B cell (primary cell): ENCODE measurements at regions not wholly inside any gene's neighbourhood (a gene's known extent, or its start where the extent isn't known, plus 50 kb on each side); places are given as distances from the start of the nearest gene placed in this dataset.

Experiments used
- ATAC-seq: fragments of 200-7000 bp; cut with Tn5 transposase; one replicate; pipeline ENCODE4 v1.10.0; 2021; ENCODE audit warnings: low read depth, mild to moderate bottlenecking, moderate number of reproducible peaks, moderate library complexity
- CTCF ChIA-PET: fragments of 350-600 bp; sonication (Branson Sonifier 250); formaldehyde crosslinking; loops from one replicate; lab custom pipeline; 2021; ENCODE audit warnings: antibody characterized with exemption, inconsistent platforms; lab: Charles Lee
- POLR2A ChIA-PET: fragments of 350-600 bp; sonication (Branson Sonifier 250); formaldehyde crosslinking; loops from one replicate; lab custom pipeline; 2021; ENCODE audit warnings: antibody characterized with exemption; lab: Charles Lee
- DNase-seq: peaks from one replicate; pipeline ENCODE4 v3.0.0; 2013
- H2AFZ ChIP-seq: 2 replicates; pipeline ENCODE4 v1.6.1; 2012; ENCODE audit warnings: mild to moderate bottlenecking, low read depth, low read length; ENCODE audit not compliant: insufficient read depth, poor library complexity, severe bottlenecking
- H3K27ac ChIP-seq, 2 donors: 1 replicate in 1 of 2; 2 replicates in 1 of 2; pipeline ENCODE4 v1.5.1; 2012 to 2013; ENCODE audit warnings: low read length in 2 of 2, mild to moderate bottlenecking in 2 of 2, moderate library complexity in 1 of 2
- H3K27me3 ChIP-seq, 4 experiments: fragments of 200-600 bp in 1 of 4; sonication (generic) in 1 of 4; replicated peaks in 1 of 4; 1 replicate in 2 of 4; 2 replicates in 2 of 4; pipeline versions ENCODE4 v1.6.1 to v1.7.0; 2013 to 2016; ENCODE audit warnings: low read length in 3 of 4, mild to moderate bottlenecking in 2 of 4, mixed read lengths in 1 of 4, moderate library complexity in 1 of 4; ENCODE audit not compliant: insufficient read depth in 4 of 4, control insufficient read depth in 3 of 4; ENCODE audit errors: control extremely low read depth in 1 of 4
- H3K36me3 ChIP-seq, 2 experiments: replicated peaks in 1 of 2; 1 replicate in 1 of 2; 2 replicates in 1 of 2; pipeline versions ENCODE4 v1.6.1 to v1.7.1; 2013; ENCODE audit warnings: low read length in 1 of 2; ENCODE audit not compliant: insufficient read depth in 2 of 2, control insufficient read depth in 1 of 2; ENCODE audit errors: control extremely low read depth in 1 of 2, extremely low read depth in 1 of 2
- H3K4me1 ChIP-seq, 2 donors: fragments of 200-600 bp in 1 of 2; sonication (generic) in 1 of 2; 1 replicate in 1 of 2; 2 replicates in 1 of 2; pipeline versions ENCODE4 v1.5.1 to v1.6.1; 2013 to 2017; ENCODE audit warnings: low read length in 2 of 2; ENCODE audit not compliant: control insufficient read depth in 2 of 2, insufficient read depth in 2 of 2
- H3K4me2 ChIP-seq: replicated peaks from 2 replicates; pipeline ENCODE3; 2012; ENCODE audit warnings: mild to moderate bottlenecking, low read depth, low read length; ENCODE audit not compliant: poor library complexity, severe bottlenecking
- H3K4me3 ChIP-seq, 5 experiments: fragments of 200-600 bp in 1 of 5; sonication (generic) in 1 of 5; 1 replicate in 3 of 5; 2 replicates in 2 of 5; pipeline versions ENCODE4 v1.5.1 to v1.7.0; 2011 to 2016; ENCODE audit warnings: low read length in 4 of 5, mild to moderate bottlenecking in 4 of 5, low read depth in 2 of 5, control low read depth in 1 of 5, moderate library complexity in 1 of 5; ENCODE audit not compliant: insufficient read depth in 1 of 5; ENCODE audit errors: control extremely low read depth in 1 of 5, extremely low read depth in 1 of 5
- H3K79me2 ChIP-seq: fragments of 200-600 bp; sonication (generic); one replicate; pipeline ENCODE4 v1.6.0; 2016; ENCODE audit warnings: low read length; ENCODE audit not compliant: control insufficient read depth, insufficient read depth
- H3K9ac ChIP-seq: fragments of 200-600 bp; sonication (generic); 2 replicates; pipeline ENCODE4 v1.6.1; 2017; ENCODE audit warnings: mild to moderate bottlenecking, low read length, moderate library complexity
- H3K9me3 ChIP-seq, 3 donors: one replicate each; pipeline versions ENCODE4 v1.6.1 to v1.7.1; 2013; ENCODE audit warnings: low read length in 2 of 3; ENCODE audit not compliant: control insufficient read depth in 2 of 3, insufficient read depth in 1 of 3; ENCODE audit errors: control extremely low read depth in 1 of 3
- H4K20me1 ChIP-seq: 2 replicates; pipeline ENCODE4 v1.6.0; 2012; ENCODE audit warnings: mild to moderate bottlenecking, low read length; ENCODE audit not compliant: insufficient read depth, control insufficient read depth, poor library complexity, severe bottlenecking
- H3K27ac Mint-ChIP-seq: one replicate; pipeline ENCODE4 v1.8.0; 2021; ENCODE audit warnings: mixed read lengths
- H3K27me3 Mint-ChIP-seq: one replicate; pipeline ENCODE4 v1.8.0; 2021; ENCODE audit warnings: mixed read lengths
- H3K4me1 Mint-ChIP-seq: one replicate; pipeline ENCODE4 v1.8.0; 2021; ENCODE audit warnings: mixed read lengths
- H3K4me3 Mint-ChIP-seq: one replicate; pipeline ENCODE4 v1.8.0; 2021; ENCODE audit warnings: mixed read lengths
- H3K9me3 Mint-ChIP-seq: one replicate; pipeline ENCODE4 v1.8.0; 2022; ENCODE audit warnings: mixed read lengths; ENCODE audit not compliant: insufficient read depth
- EZH2 ChIP-seq: IDR thresholded peaks from 2 replicates; pipeline ENCODE4 v1.6.1; 2012; ENCODE audit warnings: borderline replicate concordance, low read depth, mild to moderate bottlenecking, moderate library complexity, low read length; ENCODE audit not compliant: insufficient read depth, poor library complexity, severe bottlenecking
- WGBS: methylation state at CpG from one replicate; pipeline ENCODE4 v1.1.5; 2013; ENCODE audit warnings: missing lambda C conversion rate; ENCODE audit not compliant: insufficient coverage; 5-methylcytosine and 5-hydroxymethylcytosine counted together
- intact Hi-C: fragments of 100-400 bp; cut with micrococcal nuclease; formaldehyde crosslinking; loops from one replicate; pipeline ENCODE4 v1.10.0; 2022
- TF ChIP-seq, protein P1 (sequence below): fragments of 200-600 bp; IDR thresholded peaks from one replicate; pipeline ENCODE4 v1.8.0; 2022; ENCODE audit warnings: antibody characterized with exemption, mild to moderate bottlenecking

DNA sequence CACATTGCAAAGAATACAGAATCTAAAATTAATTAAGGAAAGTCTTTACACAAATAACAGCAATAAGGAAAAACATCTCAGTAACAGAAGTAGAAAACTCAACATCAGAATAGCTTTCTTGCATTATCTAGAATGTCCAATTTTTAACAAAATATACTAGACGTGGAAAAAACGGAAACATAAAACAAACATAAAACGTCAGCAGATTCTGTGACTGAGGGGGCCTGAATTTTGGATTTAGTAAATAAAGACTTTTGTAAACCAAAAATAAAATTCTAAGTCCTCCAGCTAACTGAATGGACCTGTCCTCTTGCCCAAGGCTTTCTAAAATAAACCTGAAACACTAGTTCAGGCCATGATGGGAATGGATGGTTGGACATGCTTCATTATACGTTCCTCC, 773.5 kb upstream of the LRRTM1 start:
- intact Hi-C loops = no loop called here
- Mint-ChIP-seq H3K27me3 (no peaks in the 10 kb centered on the region), H3K27ac (no peak overlapping the region), H3K4me1 (no peaks in the 10 kb centered on the region), H3K4me3 (no peak overlapping the region), H3K9me3 (peaks cover 7% of the 10 kb centered on the region)
- Histone ChIP-seq H3K9me3 (peaks cover 0 to 4% (median 1%) of the 10 kb centered on the region in 3 donors), H3K27me3 (no peaks in the 10 kb centered on the region), H4K20me1 (no peaks in the 10 kb centered on the region), H3K79me2 (no peaks in the 10 kb centered on the region), H2AFZ (no peak overlapping the region), H3K36me3 (no peaks in the 10 kb centered on the region), H3K4me1 (no peaks in the 10 kb centered on the region), H3K27ac (no peak overlapping the region), H3K4me3 (no peak overlapping the region), H3K9ac (no peak overlapping the region), H3K4me2 (no peak overlapping the region)
- ChIA-PET POLR2A (no interaction called here), CTCF (no interaction called here)
- no peak for TF ChIP-seq EZH2
- TF ChIP-seq, protein P1, sequence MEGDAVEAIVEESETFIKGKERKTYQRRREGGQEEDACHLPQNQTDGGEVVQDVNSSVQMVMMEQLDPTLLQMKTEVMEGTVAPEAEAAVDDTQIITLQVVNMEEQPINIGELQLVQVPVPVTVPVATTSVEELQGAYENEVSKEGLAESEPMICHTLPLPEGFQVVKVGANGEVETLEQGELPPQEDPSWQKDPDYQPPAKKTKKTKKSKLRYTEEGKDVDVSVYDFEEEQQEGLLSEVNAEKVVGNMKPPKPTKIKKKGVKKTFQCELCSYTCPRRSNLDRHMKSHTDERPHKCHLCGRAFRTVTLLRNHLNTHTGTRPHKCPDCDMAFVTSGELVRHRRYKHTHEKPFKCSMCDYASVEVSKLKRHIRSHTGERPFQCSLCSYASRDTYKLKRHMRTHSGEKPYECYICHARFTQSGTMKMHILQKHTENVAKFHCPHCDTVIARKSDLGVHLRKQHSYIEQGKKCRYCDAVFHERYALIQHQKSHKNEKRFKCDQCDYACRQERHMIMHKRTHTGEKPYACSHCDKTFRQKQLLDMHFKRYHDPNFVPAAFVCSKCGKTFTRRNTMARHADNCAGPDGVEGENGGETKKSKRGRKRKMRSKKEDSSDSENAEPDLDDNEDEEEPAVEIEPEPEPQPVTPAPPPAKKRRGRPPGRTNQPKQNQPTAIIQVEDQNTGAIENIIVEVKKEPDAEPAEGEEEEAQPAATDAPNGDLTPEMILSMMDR = no peak
- DNase-seq = no peak
- no peak for ATAC-seq
- WGBS = no CpG with 5 or more reads among the region's 4 CpGs

DNA sequence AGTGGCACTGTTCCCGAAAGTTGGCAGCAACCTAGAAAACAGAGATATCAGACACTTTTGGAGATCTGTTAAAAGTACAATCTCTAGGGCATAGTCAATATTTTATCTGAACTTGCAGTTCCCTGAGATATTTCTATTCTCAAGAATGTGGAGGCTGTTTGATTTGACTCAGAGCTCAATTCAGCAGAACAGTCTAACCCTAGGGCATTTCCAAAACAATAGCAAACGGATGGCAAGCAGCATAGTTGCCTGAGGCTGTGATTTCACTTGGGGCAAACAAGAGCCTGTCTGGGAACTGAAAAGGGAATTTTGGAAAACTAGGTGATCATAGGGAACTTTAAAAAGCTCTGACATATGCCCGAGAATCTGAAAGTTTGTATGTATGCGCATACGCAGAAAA, 772.8 kb upstream of the LRRTM1 start:
- TF ChIP-seq, protein P1 = no peak
- TF ChIP-seq EZH2 = no peak
- no peaks in the 10 kb centered on the region for H4K20me1 ChIP-seq
- H3K9ac ChIP-seq = no peak overlapping the region
- no peak overlapping the region for H3K4me3 ChIP-seq
- Mint-ChIP-seq H3K9me3 (peaks cover 5% of the 10 kb centered on the region), H3K27ac (no peak overlapping the region), H3K27me3 (no peaks in the 10 kb centered on the region), H3K4me1 (no peaks in the 10 kb centered on the region), H3K4me3 (no peak overlapping the region)
- intact Hi-C loops = no loop called here
- CTCF ChIA-PET = no interaction called here
- no peak for DNase-seq
- no peak overlapping the region for H2AFZ ChIP-seq
- no peaks in the 10 kb centered on the region for H3K36me3 ChIP-seq
- no peaks in the 10 kb centered on the region for H3K4me1 ChIP-seq
- no peak for ATAC-seq
- no peaks in the 10 kb centered on the region for H3K79me2 ChIP-seq
- peaks cover 0 to 4% (median 1%) of the 10 kb centered on the region in 3 donors for H3K9me3 ChIP-seq
- H3K4me2 ChIP-seq = no peak overlapping the region
- H3K27me3 ChIP-seq = no peaks in the 10 kb centered on the region
- 80% methylated on average over 1 of the region's 5 CpGs for WGBS
- POLR2A ChIA-PET = no interaction called here
- no peak overlapping the region for H3K27ac ChIP-seq
